Left ventricle myocardium inferior (tissue), 1 donor: ENCODE measurements at regions not wholly inside any gene's neighbourhood (a gene's known extent, or its start where the extent isn't known, plus 50 kb on each side); places are given as distances from the start of the nearest gene placed in this dataset.

Source experiments
- DNase-seq: peaks from one replicate; pipeline ENCODE4 v3.0.0-alpha.2; 2020
- H3K27ac ChIP-seq: fragments of 200-600 bp; replicated peaks from 2 replicates; pipeline ENCODE4 v1.8.0; 2021
- H3K27me3 ChIP-seq: fragments of 200-600 bp; 2 replicates; pipeline ENCODE4 v1.8.0; 2021; ENCODE audit warnings: low read depth
- H3K36me3 ChIP-seq: fragments of 200-600 bp; 2 replicates; pipeline ENCODE4 v1.8.0; 2021
- H3K4me1 ChIP-seq: fragments of 200-600 bp; 2 replicates; pipeline ENCODE4 v1.8.0; 2021
- H3K4me3 ChIP-seq: fragments of 200-600 bp; 2 replicates; pipeline ENCODE4 v1.8.0; 2021; ENCODE audit warnings: mild to moderate bottlenecking, moderate library complexity
- H3K9me3 ChIP-seq: fragments of 200-600 bp; replicated peaks from 2 replicates; pipeline ENCODE4 v1.8.0; 2021
- CTCF ChIP-seq: fragments of 200-600 bp; IDR thresholded peaks from 2 replicates; pipeline ENCODE4 v1.8.0; 2021; ENCODE audit warnings: antibody characterized with exemption, mild to moderate bottlenecking, borderline replicate concordance
- intact Hi-C: fragments of 100-400 bp; cut with micrococcal nuclease; formaldehyde crosslinking; loops from one replicate; pipeline ENCODE4 v1.11.0; 2022
- donor health status: DM: no; HTN: yes; CAD: no; lungs with severe emphysema.

GRCh38 chr6:74588094-74588832 is 617.6 kb downstream of the COL12A1 start:
- intact Hi-C loops: no loop called here
- H3K27me3 ChIP-seq: no peaks in the 10 kb centered on the region
- H3K4me1 ChIP-seq: no peaks in the 10 kb centered on the region
- no peak for DNase-seq
- H3K36me3 ChIP-seq: no peaks in the 10 kb centered on the region
- no peak overlapping the region for H3K27ac ChIP-seq
- no peak for TF ChIP-seq CTCF
- H3K4me3 ChIP-seq: no peak overlapping the region
- peaks cover 26% of the 10 kb centered on the region for H3K9me3 ChIP-seq

GRCh38 chr6:74587386-74587785 is 618.5 kb downstream of the COL12A1 start:
- DNase-seq: no peak
- Histone ChIP-seq H3K27ac (no peak overlapping the region), H3K36me3 (no peaks in the 10 kb centered on the region), H3K27me3 (no peaks in the 10 kb centered on the region), H3K4me1 (no peaks in the 10 kb centered on the region), H3K4me3 (no peak overlapping the region), H3K9me3 (peaks cover 18% of the 10 kb centered on the region)
- intact Hi-C loops: no loop called here
- TF ChIP-seq CTCF: no peak

- no peak for DNase-seq
- Histone ChIP-seq H3K27me3 (no peaks in the 10 kb centered on the region), H3K9me3 (peaks cover 1% of the 10 kb centered on the region), H3K27ac (no peak overlapping the region), H3K36me3 (no peaks in the 10 kb centered on the region), H3K4me3 (no peak overlapping the region), H3K4me1 (no peaks in the 10 kb centered on the region)
- TF ChIP-seq CTCF: no peak
- intact Hi-C loops: no loop called here
Measured at GRCh38 chr6:74585753-74586152, 620.1 kb downstream of the COL12A1 start.

- H3K36me3 ChIP-seq: no peaks in the 10 kb centered on the region
- no peaks in the 10 kb centered on the region for H3K9me3 ChIP-seq
- intact Hi-C loops: no loop called here
- no peak for TF ChIP-seq CTCF
- no peaks in the 10 kb centered on the region for H3K27me3 ChIP-seq
- H3K27ac ChIP-seq: no peak overlapping the region
- H3K4me3 ChIP-seq: no peak overlapping the region
- no peaks in the 10 kb centered on the region for H3K4me1 ChIP-seq
- DNase-seq: no peak
Measured at GRCh38 chr6:74581681-74582080, 624.2 kb downstream of the COL12A1 start.

GRCh38 chr6:74579794-74580193 is 626.1 kb downstream of the COL12A1 start:
- H3K27ac ChIP-seq: no peak overlapping the region
- intact Hi-C loops: no loop called here
- no peaks in the 10 kb centered on the region for H3K36me3 ChIP-seq
- H3K4me3 ChIP-seq: no peak overlapping the region
- no peaks in the 10 kb centered on the region for H3K4me1 ChIP-seq
- DNase-seq: no peak
- no peak for TF ChIP-seq CTCF
- no peaks in the 10 kb centered on the region for H3K9me3 ChIP-seq
- H3K27me3 ChIP-seq: no peaks in the 10 kb centered on the region
